ENCODE measurements at regions not wholly inside any gene's neighbourhood (a gene's known extent, or its start where the extent isn't known, plus 50 kb on each side); places are given as distances from the start of the nearest gene placed in this dataset.

GRCh38 chr6:158920311-158920905, 79.6 kb downstream of the RSPH3 start:
- Histone ChIP-seq H2BK120ac (ENCODE audit: insufficient read depth, low read length, poor library complexity) (peak overlapping the region; percentile 6), H3K4me2 (ENCODE audit: low read length) (no peak overlapping the region), H2BK12ac (ENCODE audit: low read length) (peak overlapping the region; percentile 79), H3K18ac (ENCODE audit: low read length) (peak overlapping the region; percentile 77), H3K79me1 (ENCODE audit: low read length) (peaks cover 6% of the 10 kb centered on the region), H3K9me3 (ENCODE audit: insufficient read depth, low read depth, low read length) (no peaks in the 10 kb centered on the region), H3K27me3 (ENCODE audit: insufficient read depth, low read length) (no peaks in the 10 kb centered on the region), H3K36me3 (ENCODE audit: control insufficient read depth in 1 of 2, insufficient read depth in 2 of 2, low read length in 2 of 2) (no peaks in the 10 kb centered on the region), H3K9ac (ENCODE audit: low read length) (no peak overlapping the region), H3K4me3 (ENCODE audit: low read depth, low read length) (no peak overlapping the region), H3K27ac (ENCODE audit: low read depth, low read length) (no peak overlapping the region), H3K79me2 (ENCODE audit: control insufficient read depth, insufficient read depth, low read length, poor library complexity) (peaks cover 2% of the 10 kb centered on the region), H4K12ac (ENCODE audit: low read depth, low read length) (no peak overlapping the region), H3K4ac (ENCODE audit: low read depth, low read length) (peak overlapping the region; percentile 36), H3K23ac (ENCODE audit: low read length) (no peak overlapping the region), H2AFZ (ENCODE audit: insufficient read depth, low read length, poor library complexity) (no peak overlapping the region), H2BK5ac (ENCODE audit: low read depth, low read length, poor library complexity) (no peak overlapping the region), H4K91ac (ENCODE audit: low read depth, low read length) (peak overlapping the region; percentile 70), H4K8ac (ENCODE audit: low read depth, low read length) (peak overlapping the region; percentile 70), H2AK5ac (ENCODE audit: low read length) (peak overlapping the region; percentile 77), H3K14ac (ENCODE audit: low read length) (peak overlapping the region; percentile 61), H3K4me1 (ENCODE audit: control insufficient read depth in 1 of 2, insufficient read depth in 2 of 2, low read length in 2 of 2) (peaks cover 6 to 15% of the 10 kb centered on the region in 2 experiments)
- no peak for DNase-seq
- WGBS (ENCODE audit: extremely low coverage, insufficient coverage, insufficient read length): no CpG with 5 or more reads among the region's 14 CpGs

GRCh38 chr6:158919865-158920264, 80.1 kb downstream of the RSPH3 start:
- no CpG with 5 or more reads among the region's 3 CpGs for WGBS (ENCODE audit: extremely low coverage, insufficient coverage, insufficient read length)
- Histone ChIP-seq H2BK5ac (ENCODE audit: low read depth, low read length, poor library complexity) (no peak overlapping the region), H3K14ac (ENCODE audit: low read length) (no peak overlapping the region), H3K79me2 (ENCODE audit: control insufficient read depth, insufficient read depth, low read length, poor library complexity) (peaks cover 2% of the 10 kb centered on the region), H3K18ac (ENCODE audit: low read length) (no peak overlapping the region), H2BK12ac (ENCODE audit: low read length) (no peak overlapping the region), H4K8ac (ENCODE audit: low read depth, low read length) (no peak overlapping the region), H3K79me1 (ENCODE audit: low read length) (peaks cover 8% of the 10 kb centered on the region), H3K9me3 (ENCODE audit: insufficient read depth, low read depth, low read length) (no peaks in the 10 kb centered on the region), H2AK5ac (ENCODE audit: low read length) (no peak overlapping the region), H4K12ac (ENCODE audit: low read depth, low read length) (no peak overlapping the region), H3K23ac (ENCODE audit: low read length) (no peak overlapping the region), H3K4ac (ENCODE audit: low read depth, low read length) (no peak overlapping the region), H3K4me3 (ENCODE audit: low read depth, low read length) (no peak overlapping the region), H3K4me1 (ENCODE audit: control insufficient read depth in 1 of 2, insufficient read depth in 2 of 2, low read length in 2 of 2) (peaks cover 6 to 17% of the 10 kb centered on the region in 2 experiments), H3K27ac (ENCODE audit: low read depth, low read length) (no peak overlapping the region), H3K27me3 (ENCODE audit: insufficient read depth, low read length) (no peaks in the 10 kb centered on the region), H2BK120ac (ENCODE audit: insufficient read depth, low read length, poor library complexity) (no peak overlapping the region), H3K4me2 (ENCODE audit: low read length) (no peak overlapping the region), H3K36me3 (ENCODE audit: control insufficient read depth in 1 of 2, insufficient read depth in 2 of 2, low read length in 2 of 2) (no peaks in the 10 kb centered on the region), H3K9ac (ENCODE audit: low read length) (no peak overlapping the region), H2AFZ (ENCODE audit: insufficient read depth, low read length, poor library complexity) (no peak overlapping the region), H4K91ac (ENCODE audit: low read depth, low read length) (no peak overlapping the region)
- no peak for DNase-seq

GRCh38 chr6:158916617-158917016, 83.4 kb downstream of the RSPH3 start:
- no peaks in the 10 kb centered on the region for H3K27me3 ChIP-seq (ENCODE audit: insufficient read depth, low read length)
- H2BK5ac ChIP-seq (ENCODE audit: low read depth, low read length, poor library complexity): no peak overlapping the region
- H3K79me2 ChIP-seq (ENCODE audit: control insufficient read depth, insufficient read depth, low read length, poor library complexity): peaks cover 4% of the 10 kb centered on the region
- no peak overlapping the region for H3K9ac ChIP-seq (ENCODE audit: low read length)
- H3K4me3 ChIP-seq (ENCODE audit: low read depth, low read length): no peak overlapping the region
- no peak overlapping the region for H2AK5ac ChIP-seq (ENCODE audit: low read length)
- DNase-seq: no peak
- H4K8ac ChIP-seq (ENCODE audit: low read depth, low read length): no peak overlapping the region
- no peak overlapping the region for H3K23ac ChIP-seq (ENCODE audit: low read length)
- H3K36me3 ChIP-seq (ENCODE audit: control insufficient read depth in 1 of 2, insufficient read depth in 2 of 2, low read length in 2 of 2): no peaks in the 10 kb centered on the region
- H2BK120ac ChIP-seq (ENCODE audit: insufficient read depth, low read length, poor library complexity): no peak overlapping the region
- no peak overlapping the region for H3K18ac ChIP-seq (ENCODE audit: low read length)
- no peak overlapping the region for H4K12ac ChIP-seq (ENCODE audit: low read depth, low read length)
- no peak overlapping the region for H3K27ac ChIP-seq (ENCODE audit: low read depth, low read length)
- H3K4me2 ChIP-seq (ENCODE audit: low read length): no peak overlapping the region
- WGBS (ENCODE audit: extremely low coverage, insufficient coverage, insufficient read length): no CpG with 5 or more reads among the region's 11 CpGs
- no peak overlapping the region for H4K91ac ChIP-seq (ENCODE audit: low read depth, low read length)
- peak overlapping the region; percentile 1 for H2BK12ac ChIP-seq (ENCODE audit: low read length)
- H3K4ac ChIP-seq (ENCODE audit: low read depth, low read length): no peak overlapping the region
- H3K14ac ChIP-seq (ENCODE audit: low read length): no peak overlapping the region
- peaks cover 13 to 20% of the 10 kb centered on the region in 2 experiments for H3K4me1 ChIP-seq (ENCODE audit: control insufficient read depth in 1 of 2, insufficient read depth in 2 of 2, low read length in 2 of 2)
- no peak overlapping the region for H2AFZ ChIP-seq (ENCODE audit: insufficient read depth, low read length, poor library complexity)
- H3K79me1 ChIP-seq (ENCODE audit: low read length): peaks cover 24% of the 10 kb centered on the region
- no peaks in the 10 kb centered on the region for H3K9me3 ChIP-seq (ENCODE audit: insufficient read depth, low read depth, low read length)

DNA sequence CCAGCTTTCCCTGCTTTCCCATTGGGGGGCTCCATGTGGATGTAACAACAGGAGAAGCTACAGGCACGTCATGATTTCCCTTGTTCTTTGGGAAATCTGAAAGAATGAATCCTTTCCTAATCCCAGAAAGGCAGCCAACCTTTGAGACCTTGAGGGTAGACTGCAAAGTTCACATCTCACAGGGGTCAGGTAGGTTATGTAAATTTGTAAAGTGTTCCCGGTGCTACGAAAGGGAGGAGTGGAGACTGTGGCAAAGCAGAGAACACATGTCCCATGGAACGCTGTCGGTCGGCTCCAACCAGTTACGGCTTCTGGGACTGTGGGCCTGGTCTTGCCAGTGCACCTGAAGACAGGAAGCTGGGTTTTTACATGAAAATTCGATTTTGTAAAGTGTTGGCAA, 85.1 kb downstream of the RSPH3 start:
- peaks cover 29% of the 10 kb centered on the region for H3K79me1 ChIP-seq (ENCODE audit: low read length)
- no peak overlapping the region for H3K18ac ChIP-seq (ENCODE audit: low read length)
- H3K4me3 ChIP-seq (ENCODE audit: low read depth, low read length): no peak overlapping the region
- peak in 1 of 2 donors; percentile 43 for DNase-seq
- peak overlapping the region; percentile 49 for H2BK120ac ChIP-seq (ENCODE audit: insufficient read depth, low read length, poor library complexity)
- peak overlapping the region; percentile 20 for H2BK5ac ChIP-seq (ENCODE audit: low read depth, low read length, poor library complexity)
- H4K91ac ChIP-seq (ENCODE audit: low read depth, low read length): peak overlapping the region; percentile 15
- H3K9me3 ChIP-seq (ENCODE audit: insufficient read depth, low read depth, low read length): no peaks in the 10 kb centered on the region
- H3K4ac ChIP-seq (ENCODE audit: low read depth, low read length): no peak overlapping the region
- peak overlapping the region; percentile 66 for H2BK12ac ChIP-seq (ENCODE audit: low read length)
- H3K4me1 ChIP-seq (ENCODE audit: control insufficient read depth in 1 of 2, insufficient read depth in 2 of 2, low read length in 2 of 2): peaks cover 15 to 20% of the 10 kb centered on the region in 2 experiments
- no peak overlapping the region for H4K8ac ChIP-seq (ENCODE audit: low read depth, low read length)
- no peaks in the 10 kb centered on the region for H3K27me3 ChIP-seq (ENCODE audit: insufficient read depth, low read length)
- H3K9ac ChIP-seq (ENCODE audit: low read length): no peak overlapping the region
- H3K14ac ChIP-seq (ENCODE audit: low read length): no peak overlapping the region
- H2AFZ ChIP-seq (ENCODE audit: insufficient read depth, low read length, poor library complexity): no peak overlapping the region
- no CpG with 5 or more reads among the region's 8 CpGs for WGBS (ENCODE audit: extremely low coverage, insufficient coverage, insufficient read length)
- no peak overlapping the region for H2AK5ac ChIP-seq (ENCODE audit: low read length)
- H3K27ac ChIP-seq (ENCODE audit: low read depth, low read length): no peak overlapping the region
- H3K36me3 ChIP-seq (ENCODE audit: control insufficient read depth in 1 of 2, insufficient read depth in 2 of 2, low read length in 2 of 2): no peaks in the 10 kb centered on the region
- H3K79me2 ChIP-seq (ENCODE audit: control insufficient read depth, insufficient read depth, low read length, poor library complexity): peaks cover 2% of the 10 kb centered on the region
- no peak overlapping the region for H3K4me2 ChIP-seq (ENCODE audit: low read length)
- H3K23ac ChIP-seq (ENCODE audit: low read length): no peak overlapping the region
- no peak overlapping the region for H4K12ac ChIP-seq (ENCODE audit: low read depth, low read length)
